Ecto neural progenitor cell (in vitro differentiated cells): ENCODE measurements at regions not wholly inside any gene's neighbourhood (a gene's known extent, or its start where the extent isn't known, plus 50 kb on each side); places are given as distances from the start of the nearest gene placed in this dataset.
"Not testable (repeated sequence)": the region's sequence is repeated elsewhere in the genome, so short reads cannot be mapped to it uniquely, and the experiment has no call there.

Experiments used
- DNase-seq: peaks from one replicate; pipeline ENCODE4 v3.0.0-alpha.2; 2018; ENCODE audit warnings: low spot score

GRCh38 chr15:31219221-31219620 lies 107.4 kb upstream of the KLF13 start:
- no peak for DNase-seq

- DNase-seq: no peak
Measured at GRCh38 chr15:31221936-31222515, 104.6 kb upstream of the KLF13 start.

DNA sequence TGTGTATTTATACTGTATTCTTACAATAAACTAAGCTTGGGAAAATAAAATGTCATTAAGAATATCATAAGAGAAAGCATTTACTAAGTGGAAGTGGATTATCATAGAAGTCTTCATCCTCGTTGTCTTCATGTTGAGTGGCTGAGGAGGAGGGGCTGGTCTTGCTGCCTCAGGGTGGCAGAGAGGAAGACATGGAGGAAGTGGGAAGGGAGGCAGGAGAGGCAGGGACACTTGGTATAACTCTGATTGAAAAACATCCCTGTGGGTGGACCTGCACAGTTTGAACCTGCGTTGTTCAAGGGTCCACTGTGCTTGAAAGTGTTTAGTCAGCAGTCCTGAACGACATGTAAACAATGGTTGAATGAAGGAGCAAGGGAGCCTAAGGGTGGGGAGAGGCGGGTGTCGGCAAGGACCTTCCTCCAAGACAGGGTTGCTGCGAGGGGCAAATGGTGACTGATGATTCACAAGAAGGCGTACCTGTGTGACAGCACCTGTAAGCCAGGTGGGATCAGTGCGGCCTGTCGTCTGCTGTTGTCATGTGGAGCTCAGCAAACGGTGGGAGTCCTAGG lies 103.8 kb upstream of the KLF13 start:
- no peak for DNase-seq

- no peak for DNase-seq
Measured at GRCh38 chr15:31223478-31224350, 102.9 kb upstream of the KLF13 start.

DNA sequence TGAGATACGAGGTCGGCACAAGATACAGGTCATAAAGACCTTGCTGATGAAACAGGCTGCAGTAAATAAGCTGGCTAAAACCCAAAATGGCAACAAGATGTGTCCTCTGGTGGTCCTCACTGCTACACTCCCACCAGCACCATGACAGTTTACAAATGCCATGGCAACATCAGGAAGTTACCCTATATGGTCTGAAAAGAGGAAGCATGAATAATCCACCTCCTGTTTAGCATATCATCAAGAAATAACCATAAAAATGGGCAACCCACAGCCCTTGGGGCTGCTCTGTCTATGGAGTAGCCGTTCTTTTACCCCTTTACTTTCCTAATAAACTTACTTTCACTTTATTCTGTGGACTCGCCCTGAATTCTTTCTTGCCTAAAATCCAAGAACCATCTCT lies 102.0 kb upstream of the KLF13 start:
- DNase-seq: not testable (repeated sequence)

DNA sequence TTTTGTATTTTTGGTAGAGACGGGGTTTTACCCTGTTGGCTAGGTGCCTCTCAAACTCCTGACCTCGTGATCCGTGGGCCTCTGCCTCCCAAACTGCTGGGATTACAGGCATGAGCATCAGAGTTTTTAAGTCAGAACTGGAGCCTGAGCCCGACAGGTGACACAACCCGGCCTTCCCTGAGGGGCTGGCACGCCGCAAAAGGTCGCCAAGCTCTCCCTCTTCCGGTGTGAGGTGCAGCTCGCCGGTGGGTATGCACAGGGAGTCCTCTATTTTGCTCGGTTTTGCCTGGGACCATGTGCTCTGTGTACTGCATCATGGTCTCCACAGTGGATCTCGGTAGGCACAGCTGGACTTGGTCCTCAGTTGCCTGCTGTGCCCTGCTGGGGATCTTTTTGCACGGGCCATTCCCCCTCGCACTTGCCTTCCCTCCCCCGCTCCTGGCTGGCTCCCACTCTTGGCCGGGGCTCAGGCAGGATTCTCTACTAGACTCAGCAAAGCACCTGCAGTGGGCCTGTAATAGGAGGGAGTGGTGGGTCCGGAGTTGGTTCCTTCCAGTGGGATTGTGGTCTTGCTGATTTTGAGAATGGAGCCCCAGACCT lies 101.2 kb upstream of the KLF13 start:
- no peak for DNase-seq

- DNase-seq: no peak
Measured at GRCh38 chr15:31226021-31226420, 100.6 kb upstream of the KLF13 start.

- DNase-seq: no peak
Measured at GRCh38 chr15:31227235-31227634, 99.4 kb upstream of the KLF13 start.

DNA sequence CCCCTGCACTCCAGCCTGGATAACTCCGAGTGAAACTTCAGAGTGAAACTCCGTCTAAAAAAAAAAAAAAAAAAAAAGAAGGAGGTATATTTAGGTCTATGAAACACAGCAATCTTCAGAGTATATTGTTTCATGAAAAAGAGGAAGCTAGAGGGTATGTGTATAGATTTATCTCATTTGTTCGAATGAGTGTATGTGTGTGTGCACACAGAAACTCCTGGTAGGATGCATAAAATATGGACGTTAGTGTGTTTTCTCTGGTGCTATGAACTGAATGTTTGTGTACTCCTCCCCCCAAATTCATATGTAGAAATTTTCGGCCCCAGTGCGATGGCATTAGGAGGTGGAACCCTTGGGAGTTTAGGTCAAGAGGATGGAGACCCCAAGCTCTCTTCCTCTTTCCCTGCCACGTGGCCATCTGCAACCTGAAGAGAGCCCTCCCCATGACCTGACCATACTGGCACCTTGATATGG lies 98.6 kb upstream of the KLF13 start:
- DNase-seq: no peak

DNA sequence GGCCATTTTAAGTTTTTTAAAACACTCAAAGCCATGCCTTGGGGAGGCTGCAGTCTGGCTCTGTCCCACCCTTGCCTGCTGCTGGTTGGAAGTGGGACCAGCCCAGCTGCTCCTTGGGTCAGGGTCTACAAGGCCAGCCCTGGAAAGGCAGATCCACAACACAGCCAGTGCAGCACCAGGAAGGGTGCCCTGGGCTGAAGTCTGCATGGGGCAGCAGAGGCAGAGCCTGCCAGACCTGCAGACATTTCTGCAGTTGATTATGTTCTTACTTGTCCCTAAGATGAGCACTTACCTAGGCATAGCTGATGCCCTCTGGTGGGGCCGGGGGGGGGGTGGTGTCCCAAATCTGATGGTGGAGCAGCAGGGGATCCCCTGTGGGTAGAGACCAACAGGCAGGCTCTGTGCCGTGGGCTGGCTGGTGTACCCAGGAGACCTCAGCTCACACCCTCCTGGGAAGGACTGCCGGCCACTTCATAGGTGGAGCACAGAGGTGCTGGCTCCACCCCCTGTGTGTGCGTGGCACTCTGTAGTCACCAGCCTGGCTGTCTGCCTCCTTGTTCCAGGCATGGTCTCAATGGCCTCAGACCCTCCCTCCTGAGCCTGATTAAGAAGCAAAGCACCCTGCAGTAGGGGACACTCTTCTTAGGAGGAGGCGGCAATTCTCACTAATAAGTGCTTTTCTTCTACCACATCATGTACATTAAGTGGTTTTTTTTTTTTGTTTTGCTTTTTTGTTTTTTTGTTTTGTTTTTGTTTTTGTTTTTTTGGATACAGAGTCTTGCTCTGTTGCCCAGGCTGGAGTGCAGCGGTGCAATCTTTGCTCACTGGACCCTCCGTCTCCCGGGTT lies 97.4 kb upstream of the KLF13 start:
- no peak for DNase-seq

DNA sequence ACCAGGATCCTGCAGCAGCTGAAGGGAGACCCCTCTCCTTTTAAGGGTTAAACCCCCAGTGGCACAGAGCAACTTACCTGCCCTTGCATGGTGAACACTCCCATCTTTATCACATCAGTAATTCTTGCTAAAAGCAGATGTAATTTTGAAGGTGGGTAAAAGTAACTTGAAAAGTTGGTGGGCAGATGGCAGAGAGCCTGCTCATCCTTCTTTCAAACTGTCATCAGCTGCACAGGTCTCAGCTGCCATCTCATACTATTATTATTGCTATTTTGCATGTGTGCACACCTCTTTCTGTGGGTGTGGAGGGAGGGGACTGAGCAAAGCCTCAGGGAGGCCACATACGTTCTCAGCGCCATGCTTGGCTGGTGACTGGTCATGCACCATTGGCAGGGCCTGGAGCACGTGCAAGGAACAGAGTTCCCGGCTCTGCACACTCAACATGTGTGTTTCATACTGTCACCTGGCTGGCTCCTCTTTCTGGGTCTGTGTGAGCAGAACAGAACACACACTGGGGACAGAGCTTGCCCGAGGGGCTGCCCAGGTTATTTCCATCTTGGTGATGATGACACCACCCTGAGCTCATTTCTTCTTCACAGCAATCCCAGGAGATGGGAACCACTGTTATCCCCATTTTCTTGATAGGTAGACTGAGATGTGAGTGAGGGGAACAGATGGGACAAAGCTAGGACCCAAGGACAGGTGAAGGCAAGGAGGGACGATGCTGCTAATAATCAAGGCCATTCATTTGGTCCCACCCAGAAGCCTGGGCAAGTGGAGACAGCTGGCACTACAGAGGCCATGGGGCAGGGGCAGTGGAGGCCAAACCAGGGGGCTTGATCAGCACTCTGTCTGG lies 95.8 kb upstream of the KLF13 start:
- DNase-seq: no peak

DNA sequence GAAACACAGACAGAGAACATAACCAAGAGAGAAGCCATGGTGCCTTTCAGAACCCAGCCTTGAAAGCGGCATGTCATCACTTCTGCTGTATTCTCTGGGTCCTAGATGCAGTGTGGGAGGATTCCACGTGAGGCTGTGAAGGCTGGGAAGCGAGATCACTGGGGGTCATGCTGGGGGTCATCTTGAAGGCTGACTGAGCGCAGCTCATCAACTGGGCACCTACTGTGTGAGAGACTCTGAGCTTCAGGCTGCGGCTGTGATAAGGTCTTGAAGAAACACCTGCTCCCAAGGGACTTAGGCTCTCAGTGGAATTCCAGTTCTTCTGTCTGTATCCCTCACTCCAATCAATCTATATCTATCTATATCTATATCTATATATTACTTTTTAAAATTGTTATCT lies 91.8 kb upstream of the KLF13 start:
- DNase-seq: no peak

- no peak for DNase-seq
Measured at GRCh38 chr15:31235311-31236183, 91.1 kb upstream of the KLF13 start.

GRCh38 chr15:31236184-31237042 lies 90.2 kb upstream of the KLF13 start:
- DNase-seq: no peak

DNA sequence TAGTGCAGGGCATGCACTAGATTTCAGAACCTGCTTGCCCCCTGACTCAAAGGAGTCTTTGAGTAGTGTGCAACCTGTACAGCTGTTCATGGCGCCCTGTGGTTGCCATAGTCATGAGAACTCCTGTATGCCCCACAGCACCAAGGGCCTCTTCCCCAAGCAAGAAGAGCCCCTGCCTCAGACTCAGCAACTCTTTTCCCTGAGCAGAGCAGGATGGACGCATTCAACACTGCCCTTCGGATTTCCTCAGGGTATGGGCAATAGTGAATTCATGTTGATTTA lies 89.7 kb upstream of the KLF13 start:
- DNase-seq: no peak

DNA sequence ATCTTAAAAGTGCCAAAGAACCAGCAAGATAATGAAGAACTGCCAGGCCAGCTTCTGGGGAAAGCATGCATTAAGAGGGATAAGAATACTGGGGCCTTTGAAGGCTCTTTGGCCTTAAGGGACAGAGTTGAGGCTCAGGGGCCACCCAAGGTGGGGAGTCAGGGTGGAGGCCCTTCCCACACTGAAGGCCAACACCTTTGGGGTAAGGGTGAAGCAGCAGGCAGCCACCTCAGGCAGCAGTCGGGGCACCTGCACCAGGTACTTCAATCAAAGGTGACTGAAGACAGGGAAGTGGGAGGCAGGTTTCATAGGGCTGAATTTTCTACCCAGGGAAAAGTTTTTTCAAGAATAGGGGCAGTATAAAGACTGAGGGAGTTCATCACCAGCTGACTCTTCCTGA lies 87.7 kb upstream of the KLF13 start:
- no peak for DNase-seq

DNA sequence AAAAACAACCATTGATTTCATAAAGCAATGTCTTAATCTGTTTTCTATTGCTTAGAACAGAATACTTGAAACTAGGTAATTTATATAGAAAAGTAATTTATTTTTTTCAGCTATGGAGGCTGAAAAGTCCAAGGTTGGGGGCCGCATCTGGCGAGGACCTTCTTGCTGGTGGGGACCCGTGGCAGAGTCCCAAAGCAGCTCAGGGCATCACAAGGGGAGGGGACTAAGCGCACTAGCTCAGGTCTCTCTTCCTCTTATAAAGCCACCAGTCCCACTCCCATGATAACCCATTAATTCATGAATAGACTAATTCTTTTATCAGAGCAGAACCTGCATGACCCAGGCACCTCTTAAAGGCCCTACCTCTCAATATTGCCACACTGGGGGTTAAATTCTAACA lies 87.2 kb upstream of the KLF13 start:
- DNase-seq: no peak

GRCh38 chr15:31241888-31242522 lies 84.6 kb upstream of the KLF13 start:
- no peak for DNase-seq

DNA sequence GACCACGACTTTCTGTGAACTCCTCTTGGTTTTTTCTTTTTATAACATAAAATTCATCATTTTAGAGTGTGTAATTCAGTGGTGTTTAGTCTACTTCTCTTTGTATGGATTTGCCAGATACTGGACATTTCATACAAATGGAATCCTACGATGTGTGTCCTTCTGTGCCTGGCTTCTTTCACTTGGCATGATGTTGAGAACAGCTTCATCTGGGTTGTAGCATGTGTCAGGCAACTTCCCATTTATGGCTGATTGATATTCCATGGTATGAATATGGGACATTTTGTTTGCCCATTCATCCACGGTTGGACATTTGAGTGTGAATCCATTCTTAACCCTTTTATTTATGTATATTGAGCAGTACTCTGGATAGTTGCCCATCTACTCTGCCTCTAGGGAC lies 82.7 kb upstream of the KLF13 start:
- no peak for DNase-seq
